Left ventricle myocardium inferior (tissue), 1 donor: ENCODE measurements at regions not wholly inside any gene's neighbourhood (a gene's known extent, or its start where the extent isn't known, plus 50 kb on each side); places are given as distances from the start of the nearest gene placed in this dataset.

ENCODE experiments used
- DNase-seq: peaks from one replicate; pipeline ENCODE4 v3.0.0-alpha.2; 2020
- H3K27ac ChIP-seq: fragments of 200-600 bp; replicated peaks from 2 replicates; pipeline ENCODE4 v1.8.0; 2021
- H3K27me3 ChIP-seq: fragments of 200-600 bp; 2 replicates; pipeline ENCODE4 v1.8.0; 2021; ENCODE audit warnings: low read depth
- H3K36me3 ChIP-seq: fragments of 200-600 bp; 2 replicates; pipeline ENCODE4 v1.8.0; 2021
- H3K4me1 ChIP-seq: fragments of 200-600 bp; 2 replicates; pipeline ENCODE4 v1.8.0; 2021
- H3K4me3 ChIP-seq: fragments of 200-600 bp; 2 replicates; pipeline ENCODE4 v1.8.0; 2021; ENCODE audit warnings: mild to moderate bottlenecking, moderate library complexity
- H3K9me3 ChIP-seq: fragments of 200-600 bp; replicated peaks from 2 replicates; pipeline ENCODE4 v1.8.0; 2021
- intact Hi-C: fragments of 100-400 bp; cut with micrococcal nuclease; formaldehyde crosslinking; loops from one replicate; pipeline ENCODE4 v1.11.0; 2022
- TF ChIP-seq, protein P1 (sequence below): fragments of 200-600 bp; IDR thresholded peaks from 2 replicates; pipeline ENCODE4 v1.8.0; 2021; ENCODE audit warnings: antibody characterized with exemption, mild to moderate bottlenecking, borderline replicate concordance
- donor health status: DM: no; HTN: yes; CAD: no; lungs with severe emphysema.

DNA sequence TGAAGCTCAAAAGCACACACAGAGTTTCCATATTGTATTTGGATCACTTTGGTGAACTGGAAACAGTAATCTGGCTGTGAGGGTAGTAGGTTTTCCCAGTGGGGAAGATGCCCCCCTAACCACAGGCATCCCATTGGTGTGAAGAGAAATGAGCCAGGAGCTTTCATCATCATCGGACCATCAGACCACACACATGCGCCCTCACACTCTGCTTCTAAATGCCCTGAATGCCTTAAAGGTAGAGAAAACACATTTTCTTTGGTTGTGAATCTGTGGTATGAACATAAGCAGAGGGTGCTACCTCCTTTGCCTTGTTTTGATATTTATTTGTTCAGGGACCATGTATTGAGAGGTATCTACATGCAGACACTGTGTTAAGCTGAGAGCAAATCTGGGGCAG is 79.0 kb upstream of the DNAH14 start:
- no peak overlapping the region for H3K4me3 ChIP-seq
- DNase-seq = no peak
- H3K36me3 ChIP-seq = no peaks in the 10 kb centered on the region
- no peaks in the 10 kb centered on the region for H3K4me1 ChIP-seq
- TF ChIP-seq, protein P1, sequence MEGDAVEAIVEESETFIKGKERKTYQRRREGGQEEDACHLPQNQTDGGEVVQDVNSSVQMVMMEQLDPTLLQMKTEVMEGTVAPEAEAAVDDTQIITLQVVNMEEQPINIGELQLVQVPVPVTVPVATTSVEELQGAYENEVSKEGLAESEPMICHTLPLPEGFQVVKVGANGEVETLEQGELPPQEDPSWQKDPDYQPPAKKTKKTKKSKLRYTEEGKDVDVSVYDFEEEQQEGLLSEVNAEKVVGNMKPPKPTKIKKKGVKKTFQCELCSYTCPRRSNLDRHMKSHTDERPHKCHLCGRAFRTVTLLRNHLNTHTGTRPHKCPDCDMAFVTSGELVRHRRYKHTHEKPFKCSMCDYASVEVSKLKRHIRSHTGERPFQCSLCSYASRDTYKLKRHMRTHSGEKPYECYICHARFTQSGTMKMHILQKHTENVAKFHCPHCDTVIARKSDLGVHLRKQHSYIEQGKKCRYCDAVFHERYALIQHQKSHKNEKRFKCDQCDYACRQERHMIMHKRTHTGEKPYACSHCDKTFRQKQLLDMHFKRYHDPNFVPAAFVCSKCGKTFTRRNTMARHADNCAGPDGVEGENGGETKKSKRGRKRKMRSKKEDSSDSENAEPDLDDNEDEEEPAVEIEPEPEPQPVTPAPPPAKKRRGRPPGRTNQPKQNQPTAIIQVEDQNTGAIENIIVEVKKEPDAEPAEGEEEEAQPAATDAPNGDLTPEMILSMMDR = no peak
- intact Hi-C loops = loop anchor here (5.0 to 10.0 kb wide), 2 partner anchors 206 to 338 kb away; no protein-coding TSS in a partner anchor
- H3K27me3 ChIP-seq = no peaks in the 10 kb centered on the region
- H3K9me3 ChIP-seq = no peaks in the 10 kb centered on the region
- H3K27ac ChIP-seq = no peak overlapping the region

DNA sequence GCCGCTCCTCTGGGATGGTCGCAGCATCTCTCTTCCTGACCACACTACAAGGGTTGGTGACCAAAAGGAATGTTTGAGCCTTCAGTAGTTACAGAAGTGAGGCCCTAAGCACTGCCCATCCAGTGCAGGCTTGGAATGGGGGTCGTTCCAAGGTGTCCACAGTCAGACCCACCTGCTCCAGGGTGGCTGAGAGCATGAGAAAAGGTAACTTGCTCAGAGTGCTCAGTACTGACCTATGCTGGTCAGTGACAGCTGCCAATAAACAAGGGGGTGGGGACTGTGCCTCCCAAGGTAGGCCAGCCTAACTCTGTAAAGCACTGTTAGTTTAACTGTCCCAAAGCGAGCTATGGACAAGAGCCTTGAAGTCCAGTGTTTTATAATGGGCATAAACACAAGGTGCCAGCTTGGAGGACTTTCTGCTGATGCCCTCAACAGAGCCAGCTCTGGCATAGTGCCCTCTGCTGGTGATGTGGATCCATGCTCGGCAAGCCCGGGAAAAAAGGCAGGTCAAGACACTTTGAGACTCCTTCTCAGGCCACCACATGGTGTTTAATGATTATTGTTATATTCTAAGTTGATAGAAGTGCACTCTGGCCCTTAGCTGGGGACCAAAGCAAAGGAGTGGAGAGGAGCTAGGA is 78.1 kb upstream of the DNAH14 start:
- Histone ChIP-seq H3K4me1 (no peaks in the 10 kb centered on the region), H3K27me3 (no peaks in the 10 kb centered on the region), H3K36me3 (no peaks in the 10 kb centered on the region), H3K27ac (no peak overlapping the region), H3K4me3 (no peak overlapping the region), H3K9me3 (no peaks in the 10 kb centered on the region)
- TF ChIP-seq, protein P1 = peak; percentile 64
- DNase-seq = peak; percentile 40
- intact Hi-C loops = loop anchor here (5.0 to 10.0 kb wide), 2 partner anchors 207 to 339 kb away; no protein-coding TSS in a partner anchor

DNA sequence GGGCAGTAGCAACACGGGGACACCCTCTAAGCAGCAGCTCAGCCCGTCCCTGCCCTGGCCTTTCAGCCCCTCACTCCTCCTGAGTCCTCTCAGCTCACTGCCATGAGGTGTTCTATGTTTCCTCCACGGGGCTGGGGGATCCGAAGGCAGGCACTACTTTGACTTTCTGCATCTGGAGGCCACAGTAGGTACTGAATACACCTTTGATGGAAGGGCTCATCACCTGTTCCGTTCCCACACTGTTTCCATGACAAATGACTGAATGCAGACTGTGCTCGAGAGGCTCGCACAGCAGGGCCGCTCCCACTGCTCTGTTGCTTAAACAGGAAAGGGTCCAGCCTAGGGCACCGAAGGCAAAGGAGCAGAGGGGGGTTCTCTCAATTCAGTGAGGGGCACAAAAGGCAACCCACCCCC is 77.6 kb upstream of the DNAH14 start:
- H3K27ac ChIP-seq = no peak overlapping the region
- TF ChIP-seq, protein P1 = no peak
- intact Hi-C loops = loop anchor here (5.0 to 10.0 kb wide), 2 partner anchors 207 to 340 kb away; no protein-coding TSS in a partner anchor
- H3K4me1 ChIP-seq = no peaks in the 10 kb centered on the region
- DNase-seq = no peak
- no peaks in the 10 kb centered on the region for H3K9me3 ChIP-seq
- no peak overlapping the region for H3K4me3 ChIP-seq
- H3K27me3 ChIP-seq = no peaks in the 10 kb centered on the region
- H3K36me3 ChIP-seq = no peaks in the 10 kb centered on the region

DNA sequence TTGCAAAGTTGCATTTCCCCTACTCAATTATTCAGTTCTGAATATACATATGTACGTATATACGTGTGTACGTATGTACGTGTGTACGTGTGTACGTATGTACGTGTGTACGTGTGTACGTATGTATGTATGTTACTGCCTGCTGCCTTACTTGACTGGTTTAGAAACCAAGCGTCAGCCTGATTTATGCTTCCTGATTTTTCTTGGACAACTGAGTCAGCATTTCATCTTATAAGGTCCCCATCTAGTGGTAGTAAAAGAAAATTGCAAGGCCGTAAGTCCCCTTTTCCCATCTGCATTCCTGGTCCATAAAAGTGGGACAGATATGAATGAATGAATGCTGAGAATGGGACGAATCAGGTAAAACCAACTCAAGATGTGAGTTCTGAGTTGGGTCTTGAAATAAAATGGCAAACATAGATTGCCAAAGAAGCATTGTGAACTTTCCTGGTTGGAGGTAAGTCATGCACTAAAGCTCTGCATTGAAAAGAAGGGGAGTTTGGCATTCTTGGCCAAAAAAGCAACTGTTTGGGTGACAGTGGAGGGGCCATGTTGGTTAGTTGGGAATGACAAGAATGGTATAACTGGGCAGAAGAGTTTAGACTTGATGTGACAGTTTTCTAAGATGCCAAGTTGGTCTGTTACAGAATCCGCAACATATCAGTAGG is 76.4 kb upstream of the DNAH14 start:
- no peaks in the 10 kb centered on the region for H3K9me3 ChIP-seq
- no peak overlapping the region for H3K4me3 ChIP-seq
- no peak overlapping the region for H3K27ac ChIP-seq
- TF ChIP-seq, protein P1 = peak; percentile 78
- DNase-seq = no peak
- H3K4me1 ChIP-seq = no peaks in the 10 kb centered on the region
- intact Hi-C loops = loop anchor here (5.0 to 10.0 kb wide), 2 partner anchors 208 to 341 kb away; no protein-coding TSS in a partner anchor
- no peaks in the 10 kb centered on the region for H3K36me3 ChIP-seq
- peaks cover 5% of the 10 kb centered on the region for H3K27me3 ChIP-seq

DNA sequence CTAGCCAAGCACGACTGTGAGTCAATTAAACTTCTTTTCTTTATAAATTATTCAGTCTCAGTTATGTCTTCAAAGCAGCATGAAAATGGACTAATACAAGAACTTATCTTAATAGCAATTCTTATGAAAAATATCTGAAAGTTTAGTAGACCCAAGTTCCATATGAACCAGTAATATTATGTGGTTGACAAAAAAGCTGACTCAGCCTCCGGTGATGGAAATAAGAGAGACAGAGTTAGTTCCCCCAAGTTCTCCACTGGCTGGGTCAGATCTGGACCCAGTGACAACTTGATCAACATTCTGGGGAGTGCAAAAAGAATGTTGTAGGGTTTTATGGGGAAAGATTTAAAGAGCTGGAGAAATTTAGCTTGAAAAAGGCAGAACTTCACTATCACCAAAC is 72.5 kb upstream of the DNAH14 start:
- Histone ChIP-seq H3K4me3 (no peak overlapping the region), H3K36me3 (no peaks in the 10 kb centered on the region), H3K27me3 (peaks cover 21% of the 10 kb centered on the region), H3K4me1 (no peaks in the 10 kb centered on the region), H3K27ac (no peak overlapping the region), H3K9me3 (no peaks in the 10 kb centered on the region)
- TF ChIP-seq, protein P1 = no peak
- DNase-seq = no peak
- intact Hi-C loops = loop anchor here (10.0 kb wide), 1 partner anchor 212 kb away; no protein-coding TSS in a partner anchor
